ENCODE measurements at regions not wholly inside any gene's neighbourhood (a gene's known extent, or its start where the extent isn't known, plus 50 kb on each side); places are given as distances from the start of the nearest gene placed in this dataset.

- TF ChIP-seq POLR2AphosphoS5 (IDR thresholded peaks at IDR 0.05; ENCODE audit: insufficient read depth, low read depth, low read length) (no peak), CTCF (IDR thresholded peaks at IDR 0.05; ENCODE audit: extremely low read depth in 1 of 2, insufficient read depth in 1 of 2, low read depth in 1 of 2, low read length in 2 of 2) (no peak)
Measured at GRCh38 chr14:101709962-101710931, 51.3 kb upstream of the PPP2R5C start.

Measured in endothelial cell of umbilical vein (primary cell).